Parathyroid adenoma (tissue), 2 donors: ENCODE measurements at regions not wholly inside any gene's neighbourhood (a gene's known extent, or its start where the extent isn't known, plus 50 kb on each side); places are given as distances from the start of the nearest gene placed in this dataset.

ENCODE experiments used
- H2AFZ ChIP-seq: fragments of 300-600 bp; sonication (generic); one replicate; pipeline ENCODE4 v1.7.0; 2017; ENCODE audit warnings: antibody characterized with exemption, mild to moderate bottlenecking
- H3K27ac ChIP-seq: fragments of 300-600 bp; sonication (generic); one replicate; pipeline ENCODE4 v1.7.0; 2017
- H3K27me3 ChIP-seq: fragments of 300-600 bp; sonication (generic); one replicate; pipeline ENCODE4 v1.7.0; 2017; ENCODE audit warnings: low read length; ENCODE audit not compliant: control insufficient read depth, insufficient read depth
- H3K36me3 ChIP-seq: fragments of 300-600 bp; sonication (generic); one replicate; pipeline ENCODE4 v1.7.0; 2017; ENCODE audit warnings: low read length; ENCODE audit not compliant: control insufficient read depth, insufficient read depth
- H3K4me1 ChIP-seq: fragments of 300-600 bp; sonication (generic); one replicate; pipeline ENCODE4 v1.7.0; 2017; ENCODE audit warnings: control low read depth
- H3K4me2 ChIP-seq: fragments of 300-600 bp; sonication (generic); one replicate; pipeline ENCODE4 v1.7.0; 2017; ENCODE audit warnings: low read length
- H3K4me3 ChIP-seq: fragments of 300-600 bp; sonication (generic); one replicate; pipeline ENCODE4 v1.7.0; 2017; ENCODE audit warnings: low read depth, low read length
- H3K79me2 ChIP-seq: fragments of 300-600 bp; sonication (generic); one replicate; pipeline ENCODE4 v1.7.0; 2017; ENCODE audit warnings: control low read depth
- H3K9ac ChIP-seq: fragments of 300-600 bp; sonication (generic); one replicate; pipeline ENCODE4 v1.7.0; 2017; ENCODE audit warnings: mild to moderate bottlenecking
- H3K9me3 ChIP-seq: fragments of 300-600 bp; sonication (generic); one replicate; pipeline ENCODE4 v1.7.0; 2017; ENCODE audit warnings: low read length; ENCODE audit not compliant: control insufficient read depth
- TF ChIP-seq, protein P1 (sequence below): fragments of 300-600 bp; sonication (generic); IDR thresholded peaks from one replicate; pipeline ENCODE4 v1.7.0; 2017; ENCODE audit warnings: antibody characterized with exemption, mild to moderate bottlenecking
- donor health status: primary hyperparathyroidism.

- Histone ChIP-seq H3K9ac (no peak overlapping the region), H3K27ac (no peak overlapping the region), H3K27me3 (no peaks in the 10 kb centered on the region), H3K36me3 (no peaks in the 10 kb centered on the region), H3K4me1 (no peaks in the 10 kb centered on the region), H2AFZ (no peak overlapping the region), H3K4me2 (no peak overlapping the region), H3K4me3 (no peak overlapping the region), H3K79me2 (no peaks in the 10 kb centered on the region), H3K9me3 (no peaks in the 10 kb centered on the region)
- TF ChIP-seq, protein P1, sequence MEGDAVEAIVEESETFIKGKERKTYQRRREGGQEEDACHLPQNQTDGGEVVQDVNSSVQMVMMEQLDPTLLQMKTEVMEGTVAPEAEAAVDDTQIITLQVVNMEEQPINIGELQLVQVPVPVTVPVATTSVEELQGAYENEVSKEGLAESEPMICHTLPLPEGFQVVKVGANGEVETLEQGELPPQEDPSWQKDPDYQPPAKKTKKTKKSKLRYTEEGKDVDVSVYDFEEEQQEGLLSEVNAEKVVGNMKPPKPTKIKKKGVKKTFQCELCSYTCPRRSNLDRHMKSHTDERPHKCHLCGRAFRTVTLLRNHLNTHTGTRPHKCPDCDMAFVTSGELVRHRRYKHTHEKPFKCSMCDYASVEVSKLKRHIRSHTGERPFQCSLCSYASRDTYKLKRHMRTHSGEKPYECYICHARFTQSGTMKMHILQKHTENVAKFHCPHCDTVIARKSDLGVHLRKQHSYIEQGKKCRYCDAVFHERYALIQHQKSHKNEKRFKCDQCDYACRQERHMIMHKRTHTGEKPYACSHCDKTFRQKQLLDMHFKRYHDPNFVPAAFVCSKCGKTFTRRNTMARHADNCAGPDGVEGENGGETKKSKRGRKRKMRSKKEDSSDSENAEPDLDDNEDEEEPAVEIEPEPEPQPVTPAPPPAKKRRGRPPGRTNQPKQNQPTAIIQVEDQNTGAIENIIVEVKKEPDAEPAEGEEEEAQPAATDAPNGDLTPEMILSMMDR: no peak
Observed at GRCh38 chr1:38603907-38604306, 255.7 kb downstream of the RRAGC start.

DNA sequence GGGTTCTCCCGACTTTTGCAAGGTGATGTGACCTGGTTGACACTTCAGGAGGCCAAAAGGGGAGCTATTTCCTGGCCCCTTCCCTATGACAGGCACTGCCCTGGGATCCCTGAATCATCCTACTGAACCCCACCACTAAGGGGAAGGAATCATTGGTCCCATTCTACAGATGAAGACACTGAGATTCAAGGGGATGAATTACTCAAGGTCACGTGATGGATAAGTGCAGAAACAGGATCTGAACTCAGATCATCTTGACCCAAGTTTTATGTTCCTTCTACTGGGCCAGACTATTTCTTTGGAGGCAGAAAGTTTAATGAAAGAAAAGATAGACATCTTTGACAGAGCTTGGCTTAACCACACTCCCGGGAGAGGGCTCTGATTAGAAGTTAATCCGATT lies 258.7 kb downstream of the RRAGC start:
- no peak overlapping the region for H3K9ac ChIP-seq
- no peak overlapping the region for H2AFZ ChIP-seq
- H3K4me1 ChIP-seq: no peaks in the 10 kb centered on the region
- no peak overlapping the region for H3K4me3 ChIP-seq
- no peaks in the 10 kb centered on the region for H3K27me3 ChIP-seq
- H3K4me2 ChIP-seq: no peak overlapping the region
- no peaks in the 10 kb centered on the region for H3K36me3 ChIP-seq
- no peaks in the 10 kb centered on the region for H3K9me3 ChIP-seq
- TF ChIP-seq, protein P1: no peak
- no peak overlapping the region for H3K27ac ChIP-seq
- H3K79me2 ChIP-seq: no peaks in the 10 kb centered on the region

DNA sequence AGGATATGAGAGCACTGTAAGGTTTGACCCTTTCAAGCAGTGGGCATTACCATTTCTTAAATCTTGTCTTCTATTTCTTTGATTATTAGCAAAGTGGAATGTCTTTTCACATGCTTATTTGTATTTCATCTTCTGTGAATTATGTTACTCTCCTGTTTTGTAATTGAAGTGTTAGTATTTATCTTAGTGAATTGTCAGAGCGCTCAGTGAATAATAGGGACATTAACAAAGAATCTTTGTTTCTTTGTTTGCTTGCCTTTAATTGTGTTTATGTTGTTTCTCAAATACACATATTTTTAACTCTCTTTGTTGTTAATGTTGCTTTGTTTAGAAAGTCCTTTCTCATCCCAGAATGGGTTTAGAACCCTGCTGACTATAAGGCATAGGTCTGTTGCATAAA lies 259.3 kb downstream of the RRAGC start:
- no peak overlapping the region for H3K4me2 ChIP-seq
- no peak overlapping the region for H3K9ac ChIP-seq
- no peak overlapping the region for H3K27ac ChIP-seq
- TF ChIP-seq, protein P1: no peak
- H3K36me3 ChIP-seq: no peaks in the 10 kb centered on the region
- no peak overlapping the region for H2AFZ ChIP-seq
- no peaks in the 10 kb centered on the region for H3K4me1 ChIP-seq
- no peak overlapping the region for H3K4me3 ChIP-seq
- no peaks in the 10 kb centered on the region for H3K9me3 ChIP-seq
- no peaks in the 10 kb centered on the region for H3K27me3 ChIP-seq
- no peaks in the 10 kb centered on the region for H3K79me2 ChIP-seq

GRCh38 chr1:38598118-38598517 lies 261.5 kb downstream of the RRAGC start:
- H3K9ac ChIP-seq: no peak overlapping the region
- no peak overlapping the region for H3K4me2 ChIP-seq
- H3K4me1 ChIP-seq: no peaks in the 10 kb centered on the region
- H3K4me3 ChIP-seq: no peak overlapping the region
- H3K79me2 ChIP-seq: no peaks in the 10 kb centered on the region
- no peaks in the 10 kb centered on the region for H3K27me3 ChIP-seq
- H3K36me3 ChIP-seq: no peaks in the 10 kb centered on the region
- TF ChIP-seq, protein P1: no peak
- no peak overlapping the region for H2AFZ ChIP-seq
- no peaks in the 10 kb centered on the region for H3K9me3 ChIP-seq
- H3K27ac ChIP-seq: no peak overlapping the region

- Histone ChIP-seq H3K4me1 (no peaks in the 10 kb centered on the region), H2AFZ (no peak overlapping the region), H3K27ac (no peak overlapping the region), H3K36me3 (no peaks in the 10 kb centered on the region), H3K79me2 (no peaks in the 10 kb centered on the region), H3K4me2 (no peak overlapping the region), H3K9ac (no peak overlapping the region), H3K27me3 (no peaks in the 10 kb centered on the region), H3K9me3 (no peaks in the 10 kb centered on the region), H3K4me3 (no peak overlapping the region)
- TF ChIP-seq, protein P1: no peak
Observed at GRCh38 chr1:38589036-38589435, 270.5 kb downstream of the RRAGC start.
